Heart left ventricle (tissue), 13 donors: ENCODE measurements at regions not wholly inside any gene's neighbourhood (a gene's known extent, or its start where the extent isn't known, plus 50 kb on each side); places are given as distances from the start of the nearest gene placed in this dataset.

Experiments
- CTCF ChIP-seq, 12 donors: fragments of 200-600 bp; sonication (generic) in 4 of 12; IDR thresholded peaks; one replicate each; pipeline versions ENCODE4 v1.5.0 to v1.8.0; 2018 to 2022; ENCODE audit warnings: antibody characterized with exemption in 12 of 12, mild to moderate bottlenecking in 5 of 12
- POLR2A ChIP-seq, 2 donors: fragments of 450-650 bp; IDR thresholded peaks; one replicate each; pipeline ENCODE4 v1.6.1; 2017; ENCODE audit warnings: antibody characterized with exemption in 2 of 2, mild to moderate bottlenecking in 2 of 2, moderate library complexity in 2 of 2
- donor health status: ischemic (EF 13 %, LVEDD 7.1; RV severe dilation, severe dysfunction).
- donor health status: DM: no; HTN: yes; CAD: no.
- donor health status: DM: no; HTN: no; CAD: no.
- donor health status: ischemic (EF 25% LVEDD 6.9; RV normal size, moderate dysfunction).
- donor health status: ischemic (EF 25% LVEDD 5.7; RV mildly dilated, moderate dysfunction).
- donor health status: ischemic (EF 35%, LVEDD 5.7; RV mildly dilated, moderate dysfunction).
- donor health status: nonischemic (EF 11% LVEDD 7.7; RV severe dilation, severe dysfunction).
- donor health status: DM: yes; HTN: yes; CAD: no.
- donor health status: PGD.
- donor health status: ischemic (EF 29% LVEDD 5.4; RV normal size, mild dysfunction).
- donor health status: nonischemic (EF 23%, LVEDD 6.1; RV moderate dilation, normal function).

DNA sequence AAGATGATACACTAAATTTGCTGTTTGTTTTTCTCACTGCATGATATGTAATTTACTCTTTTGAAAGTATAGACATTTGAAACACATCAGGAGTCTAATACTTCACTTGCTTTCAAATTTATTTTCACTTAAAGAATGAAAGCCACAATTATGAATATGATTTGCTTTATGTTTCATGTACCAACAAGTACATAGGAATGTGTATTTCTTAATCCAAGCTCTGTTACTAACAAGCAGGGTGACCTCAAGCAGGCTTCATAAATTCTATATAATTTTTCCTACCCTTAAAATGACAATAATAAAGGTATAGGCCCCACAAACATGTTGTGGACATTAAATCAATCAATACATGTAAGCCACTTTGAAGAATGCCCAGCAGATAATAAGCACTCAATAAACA is 170.2 kb upstream of the P2RY1 start:
- TF ChIP-seq CTCF (IDR thresholded peaks at IDR 0.05) (no peak), POLR2A (IDR thresholded peaks at IDR 0.05) (no peak)
